ENCODE measurements at regions not wholly inside any gene's neighbourhood (a gene's known extent, or its start where the extent isn't known, plus 50 kb on each side); places are given as distances from the start of the nearest gene placed in this dataset.
A peak's percentile ranks its signal among the peaks of the same experiment; 100 is the strongest.
"Not testable (repeated sequence)": the region's sequence is repeated elsewhere in the genome, so short reads cannot be mapped to it uniquely, and the experiment has no call there.

DNA sequence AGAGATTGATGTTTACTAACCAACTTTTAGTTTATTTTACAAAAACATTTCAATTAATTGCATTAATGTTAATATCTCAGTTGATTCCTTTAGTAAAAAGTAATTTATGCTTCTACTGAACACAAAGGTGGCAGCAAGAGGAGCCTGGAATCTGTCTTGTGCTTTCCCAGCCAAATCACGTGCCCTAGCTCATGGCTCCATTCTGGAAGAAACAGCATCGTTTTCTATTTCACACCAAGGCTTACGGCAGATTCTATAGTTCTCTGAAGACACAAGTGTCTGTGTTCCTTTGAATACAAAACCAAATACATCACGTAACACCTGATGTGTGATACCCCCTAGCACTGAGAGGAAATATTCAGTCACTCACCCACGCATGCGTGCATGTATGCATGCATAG lies 346.1 kb upstream of the MIR17HG start:
- DNase-seq (ENCODE audit: low read depth in 2 of 2) = no peak

DNA sequence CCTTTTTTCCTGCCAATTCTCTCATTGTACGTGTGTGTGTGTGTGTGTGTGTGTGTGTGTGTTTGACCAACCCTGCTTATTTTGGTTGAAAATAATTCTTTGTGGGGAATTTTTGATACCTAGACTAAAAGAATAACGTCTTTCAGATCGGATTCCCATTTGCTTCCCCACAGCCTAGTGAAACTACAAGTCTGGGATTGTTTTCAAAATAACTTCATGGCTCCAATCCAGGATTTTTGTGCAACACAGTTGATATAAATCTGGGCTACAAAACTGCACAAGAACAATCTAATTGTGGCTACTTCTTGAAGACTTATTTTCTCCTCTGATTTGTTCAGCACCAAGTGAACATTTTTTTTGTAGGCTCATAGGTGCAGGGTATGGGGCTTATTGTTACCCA lies 332.8 kb upstream of the MIR17HG start:
- DNase-seq (ENCODE audit: low read depth in 2 of 2) = no peak

- peak in 1 of 2 donors; percentile 19 for DNase-seq (ENCODE audit: low read depth in 2 of 2)
Measured at GRCh38 chr13:91017031-91017668, 330.3 kb upstream of the MIR17HG start.

DNA sequence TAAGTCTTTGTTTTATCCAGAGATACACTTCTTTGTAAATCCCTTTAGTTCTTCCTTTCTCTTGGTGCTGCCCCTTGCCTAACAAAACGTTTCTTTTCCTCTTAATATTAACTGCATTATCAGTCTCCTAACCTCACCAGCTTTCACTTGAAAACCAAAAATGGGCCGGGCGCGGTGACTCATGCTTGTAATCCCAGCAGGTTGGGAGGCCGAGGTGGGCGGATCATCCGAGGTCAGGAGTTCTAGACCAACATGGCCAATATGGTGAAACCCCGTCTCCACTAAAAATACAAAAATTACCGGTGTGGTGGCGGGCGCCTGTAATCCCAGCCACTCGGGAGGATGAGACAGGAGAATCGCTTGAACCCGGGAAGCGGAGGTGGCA lies 329.8 kb upstream of the MIR17HG start:
- no peak for DNase-seq (ENCODE audit: low read depth in 2 of 2)

GRCh38 chr13:91020461-91021034 lies 326.9 kb upstream of the MIR17HG start:
- DNase-seq (ENCODE audit: low read depth in 2 of 2) = no peak

DNA sequence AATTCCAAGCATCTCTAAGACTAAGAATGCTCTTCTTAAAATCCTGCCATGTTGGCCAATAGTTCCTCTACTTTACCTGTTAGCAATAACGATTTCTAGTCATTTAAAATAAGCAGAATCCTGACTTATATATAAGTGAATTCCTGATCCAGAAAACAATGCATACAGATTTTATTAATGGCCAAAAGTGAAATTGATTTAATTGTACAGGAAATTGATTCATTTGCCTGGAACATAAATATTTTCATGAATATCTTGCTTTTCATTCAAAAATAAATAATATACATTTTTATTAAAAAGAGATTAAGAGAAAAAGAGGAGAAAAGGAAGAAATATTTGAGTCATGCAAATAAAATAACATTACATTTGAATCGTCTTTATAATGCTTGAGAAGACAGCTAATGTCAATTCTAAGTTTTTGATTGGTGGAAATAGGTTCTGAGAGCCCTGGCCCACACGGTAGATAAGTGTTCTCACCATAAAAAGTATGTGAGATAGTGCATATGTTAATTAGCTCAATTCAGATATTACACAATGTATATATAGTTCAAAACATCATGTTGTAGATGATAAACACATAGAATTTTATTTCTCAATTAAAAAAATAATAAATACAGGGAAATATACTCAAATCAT lies 323.2 kb upstream of the MIR17HG start:
- DNase-seq (ENCODE audit: low read depth in 2 of 2) = no peak

- DNase-seq (ENCODE audit: low read depth in 2 of 2) = no peak
Measured at GRCh38 chr13:91025442-91025841, 322.0 kb upstream of the MIR17HG start.

GRCh38 chr13:91031508-91031907 lies 316.0 kb upstream of the MIR17HG start:
- DNase-seq (ENCODE audit: low read depth in 2 of 2) = no peak

DNA sequence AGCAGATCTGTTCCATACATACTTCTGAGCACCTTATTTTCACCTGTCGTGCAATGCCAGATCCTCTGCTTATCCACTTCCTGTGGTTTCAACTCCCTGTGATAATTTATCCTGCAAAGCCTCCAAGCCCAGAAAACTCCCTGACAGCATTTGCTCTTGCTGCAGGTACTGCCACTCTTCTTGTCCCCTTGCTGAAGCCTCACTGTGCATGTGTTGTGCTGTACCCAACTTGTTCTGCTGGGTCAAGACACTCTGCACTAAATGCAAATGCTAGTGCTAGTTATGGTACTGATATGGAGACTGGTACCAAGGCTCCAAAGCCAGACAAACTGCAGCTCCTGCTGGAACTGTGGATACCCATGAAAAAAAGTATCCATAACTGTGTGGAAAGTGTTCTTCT lies 315.4 kb upstream of the MIR17HG start:
- no peak for DNase-seq (ENCODE audit: low read depth in 2 of 2)

GRCh38 chr13:91036886-91037285 lies 310.6 kb upstream of the MIR17HG start:
- DNase-seq (ENCODE audit: low read depth in 2 of 2) = no peak

GRCh38 chr13:91042870-91043269 lies 304.6 kb upstream of the MIR17HG start:
- no peak for DNase-seq (ENCODE audit: low read depth in 2 of 2)

DNA sequence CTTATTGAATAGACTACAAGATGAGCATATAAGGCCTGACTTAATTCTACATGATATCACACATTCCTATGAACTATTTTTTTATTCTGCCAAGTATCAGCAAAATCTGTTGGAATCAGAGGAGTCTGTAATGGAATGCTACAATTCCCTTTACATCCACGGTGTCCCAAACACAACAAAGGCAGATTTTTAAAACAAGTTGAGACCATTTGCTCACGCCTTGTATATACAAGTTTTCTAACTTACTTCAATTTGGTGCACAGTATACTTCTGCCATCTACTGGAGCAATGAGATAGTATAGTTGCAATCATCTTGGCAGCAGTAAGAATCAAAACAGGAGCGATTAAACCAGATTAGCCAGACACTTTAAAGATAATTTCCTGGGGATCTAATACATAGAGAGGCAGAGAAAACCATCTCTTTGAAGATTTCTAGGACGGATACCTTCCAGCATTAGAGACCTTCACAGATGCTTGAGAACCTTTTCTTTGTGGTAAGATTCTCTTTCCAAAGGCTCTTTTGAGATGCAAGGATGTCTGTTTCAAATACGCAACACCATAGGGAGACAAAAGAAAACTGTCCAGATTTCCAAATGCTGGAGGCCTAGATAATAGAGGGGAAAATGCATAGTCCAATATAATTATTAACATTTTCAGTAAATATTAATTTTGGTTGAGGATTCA lies 302.0 kb upstream of the MIR17HG start:
- DNase-seq (ENCODE audit: low read depth in 2 of 2) = no peak

DNA sequence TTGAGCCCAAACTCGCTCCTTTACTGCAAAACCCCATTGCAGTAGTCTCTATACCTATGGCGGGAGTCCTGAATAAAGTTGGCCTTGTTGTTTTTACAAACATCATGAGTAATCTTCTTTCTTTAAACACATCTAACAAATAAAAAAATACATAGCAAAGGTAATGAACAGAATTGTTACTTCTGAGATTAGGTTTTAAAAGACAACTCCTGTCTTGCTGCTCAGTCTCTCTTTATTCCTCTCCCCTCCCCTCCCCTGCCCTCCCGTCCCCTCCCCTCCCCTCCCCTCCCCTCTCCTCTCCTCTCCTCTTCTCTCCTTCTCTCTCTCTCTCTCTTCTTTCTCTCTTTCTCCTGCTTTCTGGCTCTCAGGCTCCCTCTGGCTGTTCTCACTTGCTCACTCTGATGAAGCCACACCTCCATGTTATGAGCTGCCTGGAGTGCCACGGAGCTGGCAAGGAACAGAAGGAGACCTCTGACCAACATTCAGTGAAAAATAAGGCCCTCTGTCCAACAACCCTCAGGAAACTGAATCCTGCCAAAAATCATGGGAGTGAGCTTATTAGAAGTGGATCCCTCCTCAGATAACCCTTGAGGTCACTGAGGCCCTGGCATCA lies 300.7 kb upstream of the MIR17HG start:
- no peak for DNase-seq (ENCODE audit: low read depth in 2 of 2)

DNA sequence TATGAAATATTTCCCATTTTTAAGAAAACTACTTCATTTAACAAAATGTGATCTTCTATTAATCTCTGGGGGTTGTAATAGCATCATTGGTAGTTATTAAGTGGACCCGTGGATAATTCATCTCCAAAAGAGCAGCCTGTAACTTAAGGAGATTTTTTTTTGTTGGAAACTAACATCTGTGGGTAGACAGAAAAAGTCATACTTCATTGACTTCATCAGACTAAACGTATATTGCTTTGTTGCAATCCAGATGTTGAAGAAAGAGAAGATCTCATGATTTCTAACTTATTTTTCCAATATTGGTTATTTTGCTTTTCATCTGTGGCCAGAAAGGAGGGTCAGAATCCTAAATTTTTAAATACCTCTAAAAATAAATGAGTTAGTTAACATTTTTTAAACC lies 296.5 kb upstream of the MIR17HG start:
- no peak for DNase-seq (ENCODE audit: low read depth in 2 of 2)

- no peak for DNase-seq (ENCODE audit: low read depth in 2 of 2)
Measured at GRCh38 chr13:91052876-91053275, 294.6 kb upstream of the MIR17HG start.

DNA sequence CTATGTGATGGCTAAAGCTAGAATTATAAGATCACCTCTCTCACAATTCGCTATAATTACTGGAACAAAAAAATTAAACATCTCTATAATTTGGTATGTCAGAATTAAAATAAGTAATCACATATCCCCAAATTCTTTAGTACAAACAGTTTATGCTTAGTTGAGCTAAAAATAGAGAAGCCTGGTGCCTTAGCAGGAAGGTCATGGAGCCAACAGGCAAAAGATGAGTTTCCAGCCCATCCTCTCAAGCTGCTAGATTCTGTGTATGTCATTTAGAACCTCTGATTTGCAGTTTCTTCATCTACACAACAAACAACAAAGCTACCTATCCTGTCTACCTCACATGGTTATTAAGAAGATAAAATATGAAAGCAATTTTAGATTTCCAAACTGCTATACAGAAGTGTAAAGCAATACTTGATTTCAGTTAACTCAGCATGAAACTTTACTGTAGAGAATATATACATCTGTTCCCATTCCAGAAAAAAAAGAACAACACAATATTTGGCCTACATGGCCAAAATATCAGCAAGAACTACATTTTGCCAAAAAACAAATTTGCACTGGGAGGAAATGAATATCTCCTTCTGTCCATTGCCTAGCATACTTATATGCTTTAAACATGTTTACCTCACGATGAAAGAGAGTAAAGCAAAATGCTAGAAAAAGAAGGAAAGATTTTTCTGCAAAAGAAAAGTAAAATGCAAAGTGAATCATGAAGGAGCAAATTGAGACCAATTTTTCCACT lies 294.0 kb upstream of the MIR17HG start:
- no peak for DNase-seq (ENCODE audit: low read depth in 2 of 2)

GRCh38 chr13:91054902-91055301 lies 292.6 kb upstream of the MIR17HG start:
- no peak for DNase-seq (ENCODE audit: low read depth in 2 of 2)

DNA sequence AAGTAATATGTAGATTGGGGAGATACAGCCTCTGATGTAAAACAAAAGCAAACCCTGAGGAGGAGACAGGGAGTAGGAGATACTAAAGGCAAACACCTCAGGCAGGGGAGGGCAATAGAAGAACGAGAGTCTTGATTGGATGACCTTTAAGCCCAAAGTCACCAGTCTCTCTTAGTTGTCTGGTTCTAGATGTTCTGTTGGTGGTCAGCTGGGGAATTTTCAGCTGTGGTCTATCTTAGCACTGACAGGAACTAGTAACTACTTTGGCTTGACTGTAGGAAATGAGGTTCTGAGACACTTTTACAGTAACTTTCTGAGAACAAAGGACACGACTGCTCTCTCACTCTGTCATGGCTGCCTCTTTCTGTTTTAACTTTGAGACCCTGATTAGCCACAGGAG lies 290.7 kb upstream of the MIR17HG start:
- DNase-seq (ENCODE audit: low read depth in 2 of 2) = no peak

DNA sequence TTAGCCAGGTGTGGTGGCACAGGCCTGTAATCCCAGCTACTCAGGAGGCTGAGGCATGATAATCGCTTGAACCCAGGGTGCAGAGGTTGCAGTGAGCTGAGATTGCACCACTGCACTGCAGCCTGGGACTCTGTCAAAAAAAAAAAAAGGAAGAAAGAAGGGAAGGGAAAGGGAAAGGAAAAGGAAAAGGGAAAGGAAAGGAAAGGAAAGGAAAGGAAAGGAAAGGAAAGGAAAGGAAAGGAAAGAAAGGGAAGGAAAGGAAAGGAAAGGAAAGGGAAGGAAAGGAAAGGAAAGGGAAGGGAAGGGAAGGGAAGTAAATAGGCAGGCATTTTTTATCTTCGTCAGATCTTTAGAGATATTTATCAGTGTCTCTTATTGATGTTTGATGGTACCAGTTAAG lies 290.0 kb upstream of the MIR17HG start:
- not testable (repeated sequence) for DNase-seq (ENCODE audit: low read depth in 2 of 2)

DNA sequence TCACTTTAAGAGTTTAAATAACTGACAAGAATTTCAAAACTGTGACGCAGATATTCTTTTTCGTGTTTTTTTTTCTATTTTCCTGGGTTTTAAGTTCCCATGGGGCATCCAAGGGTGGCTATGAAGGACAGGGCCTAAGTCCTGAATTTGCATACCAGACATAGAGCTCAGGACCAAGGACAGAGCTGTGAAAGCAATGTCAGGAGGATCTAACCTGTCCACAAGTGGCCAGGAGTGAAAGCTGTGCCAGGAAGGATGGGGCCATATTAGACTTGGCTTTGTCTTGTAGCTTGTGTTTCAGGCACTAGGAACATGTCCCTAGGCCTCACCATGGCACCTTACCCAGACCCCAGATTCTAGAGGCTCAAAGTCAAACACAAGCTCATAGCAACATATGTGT lies 289.4 kb upstream of the MIR17HG start:
- DNase-seq (ENCODE audit: low read depth in 2 of 2) = no peak

- DNase-seq (ENCODE audit: low read depth in 2 of 2) = no peak
Measured at GRCh38 chr13:91058919-91059318, 288.6 kb upstream of the MIR17HG start.

GRCh38 chr13:91066745-91067144 lies 280.7 kb upstream of the MIR17HG start:
- DNase-seq (ENCODE audit: low read depth in 2 of 2) = no peak

All from activated CD4-positive, alpha-beta T cell treated with anti-CD3 and anti-CD28 coated beads for 24 hours (primary cell).